GM23338 (cell line): ENCODE measurements at regions not wholly inside any gene's neighbourhood (a gene's known extent, or its start where the extent isn't known, plus 50 kb on each side); places are given as distances from the start of the nearest gene placed in this dataset.

Experiments used
- ATAC-seq: fragments of 200-7000 bp; cut with Tn5 transposase; 3 replicates; pipeline ENCODE4 v1.9.1; 2020
- DNase-seq: peaks from one replicate; pipeline ENCODE4 v3.0.0-alpha.2; 2015; ENCODE audit warnings: low spot score
- H2AFZ ChIP-seq: fragments of 200-600 bp; sonication (generic); 2 replicates; pipeline ENCODE4 v1.8.0; 2016; ENCODE audit warnings: antibody characterized with exemption, mild to moderate bottlenecking, moderate library complexity
- H3F3A ChIP-seq: fragments of 200-600 bp; sonication (generic); replicated peaks from 2 replicates; pipeline ENCODE4 v1.8.0; 2017; ENCODE audit warnings: antibody characterized with exemption, mixed run types, low read depth
- H3K27ac ChIP-seq: fragments of 200-600 bp; sonication (generic); 2 replicates; pipeline ENCODE4 v1.6.1; 2016; ENCODE audit warnings: low read depth
- H3K27me3 ChIP-seq: fragments of 200-600 bp; sonication (generic); 2 replicates; pipeline ENCODE4 v1.8.0; 2016; ENCODE audit warnings: mild to moderate bottlenecking, mixed run types, moderate library complexity; ENCODE audit not compliant: insufficient read depth
- H3K36me3 ChIP-seq: fragments of 200-600 bp; sonication (generic); 2 replicates; pipeline ENCODE4 v1.8.0; 2016; ENCODE audit warnings: mild to moderate bottlenecking; ENCODE audit not compliant: insufficient read depth
- H3K4me1 ChIP-seq: fragments of 200-600 bp; sonication (generic); 2 replicates; pipeline ENCODE4 v1.8.0; 2016; ENCODE audit warnings: mild to moderate bottlenecking, moderate library complexity; ENCODE audit not compliant: insufficient read depth
- H3K4me2 ChIP-seq: fragments of 200-600 bp; sonication (generic); 2 replicates; pipeline ENCODE4 v1.7.1; 2017; ENCODE audit warnings: mixed run types
- H3K4me3 ChIP-seq: fragments of 200-600 bp; sonication (generic); 2 replicates; pipeline ENCODE4 v1.6.1; 2016; ENCODE audit warnings: mixed run types
- H3K79me2 ChIP-seq: fragments of 200-600 bp; sonication (generic); replicated peaks from 2 replicates; pipeline ENCODE4 v1.8.0; 2017; ENCODE audit warnings: mild to moderate bottlenecking; ENCODE audit not compliant: insufficient read depth
- H3K9me2 ChIP-seq: fragments of 200-600 bp; sonication (generic); 2 replicates; pipeline ENCODE4 v1.8.0; 2017; ENCODE audit not compliant: insufficient read depth
- H4K20me1 ChIP-seq: fragments of 200-600 bp; sonication (generic); replicated peaks from 2 replicates; pipeline ENCODE4 v1.8.0; 2017; ENCODE audit warnings: mild to moderate bottlenecking; ENCODE audit not compliant: insufficient read depth
- H3K27ac Mint-ChIP-seq: 2 replicates; pipeline ENCODE4 v1.8.0; 2020; ENCODE audit warnings: inconsistent platforms, mild to moderate bottlenecking, moderate library complexity, mixed read lengths
- H3K27me3 Mint-ChIP-seq: 3 replicates; pipeline ENCODE4 v1.8.0; 2022; ENCODE audit warnings: low read depth, mild to moderate bottlenecking, moderate library complexity, mixed read lengths, inconsistent platforms; ENCODE audit not compliant: insufficient read depth, poor library complexity
- H3K36me3 Mint-ChIP-seq: 3 replicates; pipeline ENCODE4 v1.8.0; 2021; ENCODE audit warnings: low read depth, mild to moderate bottlenecking, inconsistent platforms, moderate library complexity, mixed read lengths
- H3K4me1 Mint-ChIP-seq: 3 replicates; pipeline ENCODE4 v1.8.0; 2020; ENCODE audit warnings: mild to moderate bottlenecking, inconsistent platforms, mixed read lengths
- H3K4me3 Mint-ChIP-seq: 3 replicates; pipeline ENCODE4 v1.8.0; 2021; ENCODE audit warnings: moderate library complexity, mild to moderate bottlenecking, inconsistent platforms, mixed read lengths
- H3K9me3 Mint-ChIP-seq: 3 replicates; pipeline ENCODE4 v1.8.0; 2020; ENCODE audit warnings: moderate library complexity, mild to moderate bottlenecking, inconsistent platforms, mixed read lengths
- CTCF ChIP-seq, 2 experiments: fragments of 200-600 bp in 1 of 2; sonication (generic) in 1 of 2; conservative IDR thresholded peaks; 2 replicates each; pipeline versions ENCODE4 v1.5.1 to v1.6.1; 2016 to 2017; ENCODE audit warnings: antibody characterized with exemption in 2 of 2, low read depth in 2 of 2, mild to moderate bottlenecking in 2 of 2, moderate library complexity in 1 of 2
- EZH2 ChIP-seq: fragments of 200-600 bp; sonication (generic); IDR thresholded peaks from one replicate; pipeline ENCODE4 v1.8.0; 2017; ENCODE audit warnings: antibody characterized with exemption, mild to moderate bottlenecking, low read depth; ENCODE audit not compliant: unreplicated experiment
- EZH2phosphoT487 ChIP-seq: fragments of 200-600 bp; sonication (generic); IDR thresholded peaks from one replicate; pipeline ENCODE4 v1.8.1; 2018; ENCODE audit warnings: antibody characterized with exemption; ENCODE audit not compliant: unreplicated experiment
- JUNB ChIP-seq: IDR thresholded peaks from one replicate; pipeline ENCODE4 v1.6.1; 2016; ENCODE audit warnings: antibody characterized with exemption; ENCODE audit not compliant: unreplicated experiment
- NANOG ChIP-seq: IDR thresholded peaks from 2 replicates; pipeline ENCODE4 v1.6.1; 2016; ENCODE audit warnings: antibody characterized with exemption, borderline replicate concordance
- POLR2AphosphoS5 ChIP-seq: IDR thresholded peaks from 2 replicates; pipeline ENCODE4 v1.6.1; 2016; ENCODE audit warnings: antibody characterized with exemption, low read depth
- STAT1 ChIP-seq: IDR thresholded peaks from one replicate; pipeline ENCODE4 v1.6.1; 2016; ENCODE audit warnings: antibody characterized with exemption; ENCODE audit not compliant: unreplicated experiment
- ZNF114 ChIP-seq: fragments of 250-450 bp; sonication (Bioruptor Pico); IDR thresholded peaks from 2 replicates; pipeline ENCODE4 v1.5.0; 2020; ENCODE audit warnings: mild to moderate bottlenecking, moderate library complexity
- ZNF331 ChIP-seq: fragments of 250-450 bp; sonication (Bioruptor Pico); IDR thresholded peaks from 2 replicates; pipeline ENCODE4 v1.5.0; 2020; ENCODE audit warnings: low read depth, mild to moderate bottlenecking, moderate library complexity
- TF ChIP-seq, protein P1 (sequence below): IDR thresholded peaks from one replicate; pipeline ENCODE4 v1.6.1; 2018; ENCODE audit warnings: antibody characterized with exemption; ENCODE audit not compliant: unreplicated experiment
- TF ChIP-seq, protein P2 (sequence below): IDR thresholded peaks from 2 replicates; pipeline ENCODE4 v1.6.1; 2016; ENCODE audit warnings: antibody characterized with exemption

- TF ChIP-seq JUNB, result no peak
- no peak for TF ChIP-seq CTCF (conservative IDR thresholded peaks at IDR 0.05; ENCODE audit: low read depth in 2 of 2)
- TF ChIP-seq ZNF114, result no peak
- no peak for TF ChIP-seq POLR2AphosphoS5
- TF ChIP-seq STAT1, result no peak
- TF ChIP-seq NANOG, result no peak
These were observed 270.0 kb upstream of the ITGA1 start (continued) for GRCh38 chr5:52517667-52518066.

DNA sequence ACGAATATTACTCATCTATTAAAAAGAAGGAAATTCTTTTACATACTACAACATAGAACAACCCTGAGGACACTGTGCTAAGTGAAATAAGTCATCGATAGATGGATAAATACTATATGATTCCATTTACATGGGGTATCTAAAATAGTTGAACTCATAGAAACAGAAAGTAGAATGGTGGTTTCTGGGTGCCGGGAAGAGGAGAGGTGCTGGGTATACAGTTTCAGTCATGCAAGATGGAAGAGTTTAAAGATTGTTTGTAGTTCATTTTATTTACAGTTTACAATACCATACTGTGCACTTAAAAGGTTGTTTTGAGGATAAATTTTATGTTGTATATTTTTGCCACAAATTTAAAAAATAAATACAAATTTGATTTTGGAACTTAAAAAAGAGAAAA, 267.5 kb upstream of the ITGA1 start:
- H2AFZ ChIP-seq, result no peak overlapping the region
- no peaks in the 10 kb centered on the region for H3K79me2 ChIP-seq
- no peak for TF ChIP-seq STAT1
- no peak for TF ChIP-seq EZH2
- TF ChIP-seq ZNF331 (CRISPR knock-in tag), result no peak
- TF ChIP-seq, protein P1, sequence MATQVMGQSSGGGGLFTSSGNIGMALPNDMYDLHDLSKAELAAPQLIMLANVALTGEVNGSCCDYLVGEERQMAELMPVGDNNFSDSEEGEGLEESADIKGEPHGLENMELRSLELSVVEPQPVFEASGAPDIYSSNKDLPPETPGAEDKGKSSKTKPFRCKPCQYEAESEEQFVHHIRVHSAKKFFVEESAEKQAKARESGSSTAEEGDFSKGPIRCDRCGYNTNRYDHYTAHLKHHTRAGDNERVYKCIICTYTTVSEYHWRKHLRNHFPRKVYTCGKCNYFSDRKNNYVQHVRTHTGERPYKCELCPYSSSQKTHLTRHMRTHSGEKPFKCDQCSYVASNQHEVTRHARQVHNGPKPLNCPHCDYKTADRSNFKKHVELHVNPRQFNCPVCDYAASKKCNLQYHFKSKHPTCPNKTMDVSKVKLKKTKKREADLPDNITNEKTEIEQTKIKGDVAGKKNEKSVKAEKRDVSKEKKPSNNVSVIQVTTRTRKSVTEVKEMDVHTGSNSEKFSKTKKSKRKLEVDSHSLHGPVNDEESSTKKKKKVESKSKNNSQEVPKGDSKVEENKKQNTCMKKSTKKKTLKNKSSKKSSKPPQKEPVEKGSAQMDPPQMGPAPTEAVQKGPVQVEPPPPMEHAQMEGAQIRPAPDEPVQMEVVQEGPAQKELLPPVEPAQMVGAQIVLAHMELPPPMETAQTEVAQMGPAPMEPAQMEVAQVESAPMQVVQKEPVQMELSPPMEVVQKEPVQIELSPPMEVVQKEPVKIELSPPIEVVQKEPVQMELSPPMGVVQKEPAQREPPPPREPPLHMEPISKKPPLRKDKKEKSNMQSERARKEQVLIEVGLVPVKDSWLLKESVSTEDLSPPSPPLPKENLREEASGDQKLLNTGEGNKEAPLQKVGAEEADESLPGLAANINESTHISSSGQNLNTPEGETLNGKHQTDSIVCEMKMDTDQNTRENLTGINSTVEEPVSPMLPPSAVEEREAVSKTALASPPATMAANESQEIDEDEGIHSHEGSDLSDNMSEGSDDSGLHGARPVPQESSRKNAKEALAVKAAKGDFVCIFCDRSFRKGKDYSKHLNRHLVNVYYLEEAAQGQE, result no peak
- TF ChIP-seq NANOG, result no peak
- TF ChIP-seq, protein P2, sequence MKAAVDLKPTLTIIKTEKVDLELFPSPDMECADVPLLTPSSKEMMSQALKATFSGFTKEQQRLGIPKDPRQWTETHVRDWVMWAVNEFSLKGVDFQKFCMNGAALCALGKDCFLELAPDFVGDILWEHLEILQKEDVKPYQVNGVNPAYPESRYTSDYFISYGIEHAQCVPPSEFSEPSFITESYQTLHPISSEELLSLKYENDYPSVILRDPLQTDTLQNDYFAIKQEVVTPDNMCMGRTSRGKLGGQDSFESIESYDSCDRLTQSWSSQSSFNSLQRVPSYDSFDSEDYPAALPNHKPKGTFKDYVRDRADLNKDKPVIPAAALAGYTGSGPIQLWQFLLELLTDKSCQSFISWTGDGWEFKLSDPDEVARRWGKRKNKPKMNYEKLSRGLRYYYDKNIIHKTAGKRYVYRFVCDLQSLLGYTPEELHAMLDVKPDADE, result no peak
- TF ChIP-seq EZH2phosphoT487, result no peak
- TF ChIP-seq POLR2AphosphoS5, result no peak
- TF ChIP-seq CTCF (conservative IDR thresholded peaks at IDR 0.05; ENCODE audit: low read depth in 2 of 2), result no peak

More for the DNA sequence above, 267.5 kb upstream of the ITGA1 start:
- Histone ChIP-seq H3K4me3 (no peak overlapping the region), H4K20me1 (no peaks in the 10 kb centered on the region), H3K27ac (no peak overlapping the region), H3K4me1 (no peaks in the 10 kb centered on the region), H3F3A (no peaks in the 10 kb centered on the region), H3K4me2 (no peak overlapping the region), H3K27me3 (no peaks in the 10 kb centered on the region), H3K36me3 (no peaks in the 10 kb centered on the region), H3K9me2 (no peaks in the 10 kb centered on the region)
- DNase-seq (no peak), ATAC-seq (no peak)
- H3K27ac Mint-ChIP-seq, result no peak overlapping the region
- H3K36me3 Mint-ChIP-seq, result no peaks in the 10 kb centered on the region; the same call in 2 of the 3 replicates
- no peaks in the 10 kb centered on the region for H3K9me3 Mint-ChIP-seq
- no peaks in the 10 kb centered on the region for H3K4me1 Mint-ChIP-seq
- no peaks in the 10 kb centered on the region for H3K27me3 Mint-ChIP-seq
- H3K4me3 Mint-ChIP-seq, result no peak overlapping the region
